Tibial nerve (tissue), 4 donors: ENCODE measurements at regions not wholly inside any gene's neighbourhood (a gene's known extent, or its start where the extent isn't known, plus 50 kb on each side); places are given as distances from the start of the nearest gene placed in this dataset.

Source experiments
- CTCF ChIP-seq, 5 experiments: fragments of 200-600 bp in 3 of 5; fragments of 450-650 bp in 2 of 5; sonication (generic) in 3 of 5; IDR thresholded peaks; one replicate each; pipeline ENCODE4 v1.5.1; 2016 to 2019; ENCODE audit warnings: antibody characterized with exemption in 5 of 5, mild to moderate bottlenecking in 3 of 5, moderate library complexity in 2 of 5
- EP300 ChIP-seq, 2 donors: sonication (generic); formaldehyde crosslinking; IDR thresholded peaks; one replicate each; pipeline ENCODE4 v1.6.1; 2017; ENCODE audit warnings: antibody characterized with exemption in 2 of 2, mild to moderate bottlenecking in 1 of 2
- POLR2A ChIP-seq, 2 donors: fragments of 450-650 bp; IDR thresholded peaks; one replicate each; pipeline ENCODE4 v1.6.1; 2017; ENCODE audit warnings: antibody characterized with exemption in 2 of 2, mild to moderate bottlenecking in 2 of 2, moderate library complexity in 2 of 2

GRCh38 chr2:163252199-163252598 is 413.6 kb upstream of the KCNH7 start:
- no peak for TF ChIP-seq CTCF (IDR thresholded peaks at IDR 0.05)
- no peak for TF ChIP-seq POLR2A (IDR thresholded peaks at IDR 0.05)
- no peak for TF ChIP-seq EP300 (IDR thresholded peaks at IDR 0.05)
